Epithelial cell of esophagus (primary cell): ENCODE measurements at regions not wholly inside any gene's neighbourhood (a gene's known extent, or its start where the extent isn't known, plus 50 kb on each side); places are given as distances from the start of the nearest gene placed in this dataset.
"Not testable (repeated sequence)": the region's sequence is repeated elsewhere in the genome, so short reads cannot be mapped to it uniquely, and the experiment has no call there.

Experiments used
- DNase-seq: peaks from one replicate; pipeline ENCODE4 v3.0.0; 2010; ENCODE audit warnings: low read depth
- H3K4me3 ChIP-seq: 2 replicates; pipeline ENCODE4 v1.5.1; 2011; ENCODE audit warnings: mild to moderate bottlenecking, low read length, control low read depth
- TF ChIP-seq, protein P1 (sequence below): IDR thresholded peaks from 2 replicates; pipeline ENCODE4 v1.5.1; 2011; ENCODE audit warnings: low read depth, mild to moderate bottlenecking, low read length, control low read depth, inconsistent platforms; ENCODE audit not compliant: insufficient read depth; ENCODE audit errors: missing control alignments

DNA sequence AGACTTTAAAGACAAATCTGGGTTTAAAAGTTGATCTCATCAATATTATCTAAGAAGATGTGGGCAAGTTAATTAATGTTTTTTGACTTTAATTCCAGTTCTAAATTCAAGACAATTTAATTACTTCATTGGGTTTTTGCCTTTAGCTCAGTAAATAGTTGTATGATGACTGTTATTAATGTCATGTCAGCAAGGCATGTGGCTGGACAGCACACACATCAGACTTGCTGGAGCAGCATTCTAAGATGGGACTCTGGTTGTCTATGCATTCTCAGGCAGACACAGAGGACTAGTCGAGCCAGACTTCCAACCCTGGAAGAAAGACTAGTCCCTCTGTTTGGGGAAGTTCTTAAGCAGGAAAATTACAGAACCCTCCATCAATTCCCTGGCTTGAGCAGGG is 180.7 kb upstream of the GK2 start:
- H3K4me3 ChIP-seq = no peak overlapping the region
- peak; percentile 64 for DNase-seq
- TF ChIP-seq, protein P1, sequence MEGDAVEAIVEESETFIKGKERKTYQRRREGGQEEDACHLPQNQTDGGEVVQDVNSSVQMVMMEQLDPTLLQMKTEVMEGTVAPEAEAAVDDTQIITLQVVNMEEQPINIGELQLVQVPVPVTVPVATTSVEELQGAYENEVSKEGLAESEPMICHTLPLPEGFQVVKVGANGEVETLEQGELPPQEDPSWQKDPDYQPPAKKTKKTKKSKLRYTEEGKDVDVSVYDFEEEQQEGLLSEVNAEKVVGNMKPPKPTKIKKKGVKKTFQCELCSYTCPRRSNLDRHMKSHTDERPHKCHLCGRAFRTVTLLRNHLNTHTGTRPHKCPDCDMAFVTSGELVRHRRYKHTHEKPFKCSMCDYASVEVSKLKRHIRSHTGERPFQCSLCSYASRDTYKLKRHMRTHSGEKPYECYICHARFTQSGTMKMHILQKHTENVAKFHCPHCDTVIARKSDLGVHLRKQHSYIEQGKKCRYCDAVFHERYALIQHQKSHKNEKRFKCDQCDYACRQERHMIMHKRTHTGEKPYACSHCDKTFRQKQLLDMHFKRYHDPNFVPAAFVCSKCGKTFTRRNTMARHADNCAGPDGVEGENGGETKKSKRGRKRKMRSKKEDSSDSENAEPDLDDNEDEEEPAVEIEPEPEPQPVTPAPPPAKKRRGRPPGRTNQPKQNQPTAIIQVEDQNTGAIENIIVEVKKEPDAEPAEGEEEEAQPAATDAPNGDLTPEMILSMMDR = no peak

DNA sequence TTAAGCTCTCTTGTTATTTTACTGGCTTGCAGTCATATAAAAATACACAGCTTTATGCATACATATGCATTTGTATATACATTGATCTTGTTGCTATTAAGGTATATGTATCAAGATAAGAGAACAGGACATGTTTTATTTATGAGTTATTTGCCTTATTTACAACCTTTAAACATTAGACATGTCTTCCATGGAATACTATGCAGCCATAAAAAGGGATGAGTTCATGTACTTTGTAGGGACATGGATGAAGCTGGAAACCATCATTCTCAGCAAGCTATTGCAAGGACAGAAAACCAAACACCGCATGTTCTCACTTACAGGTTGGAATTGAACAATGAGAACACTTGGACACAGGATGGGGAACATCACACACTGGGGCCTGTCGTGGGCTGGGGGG is 179.2 kb upstream of the GK2 start:
- not testable (repeated sequence) for H3K4me3 ChIP-seq

DNA sequence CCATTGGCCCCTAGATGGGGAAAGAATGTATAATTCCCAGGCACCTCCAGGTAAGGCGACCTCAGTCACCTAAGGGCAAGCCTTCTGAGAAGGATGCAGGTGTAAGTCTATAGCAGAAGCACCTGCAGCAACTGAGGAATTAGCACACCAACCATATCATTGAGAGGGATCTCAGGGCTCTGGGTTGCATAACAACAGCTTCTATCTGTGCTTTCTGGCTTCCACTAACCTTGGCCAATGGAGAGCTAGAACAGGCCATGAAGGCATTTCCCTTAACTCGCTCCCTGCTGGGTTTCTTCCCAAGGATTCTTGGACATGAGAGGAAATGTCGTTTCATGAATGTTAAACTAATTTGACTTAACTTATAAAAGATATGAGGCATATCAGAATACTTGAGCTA is 177.8 kb upstream of the GK2 start:
- no peak for DNase-seq
- H3K4me3 ChIP-seq = no peak overlapping the region
- TF ChIP-seq, protein P1 = no peak

More for the DNA sequence above, 179.2 kb upstream of the GK2 start:
- not testable (repeated sequence) for DNase-seq

DNA sequence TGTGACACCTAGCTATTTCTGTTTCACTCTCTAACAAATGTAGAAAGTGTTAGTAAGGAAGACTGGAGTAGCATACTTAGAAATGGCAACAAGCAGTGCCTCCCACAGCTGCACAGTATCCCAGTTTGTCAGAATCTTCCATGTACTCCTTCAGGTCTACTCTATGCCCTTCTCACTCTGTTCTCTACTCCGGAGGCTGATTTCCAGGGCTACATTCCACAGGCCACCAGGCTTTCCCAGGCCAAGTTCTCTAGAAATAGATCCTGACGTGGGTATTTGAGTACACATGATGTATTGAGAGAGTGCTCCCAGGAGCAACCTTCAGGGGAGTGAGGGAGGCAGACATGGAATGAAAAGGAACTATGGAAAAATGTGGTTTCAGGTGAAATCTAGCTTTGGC is 177.3 kb upstream of the GK2 start:
- TF ChIP-seq, protein P1 = no peak
- DNase-seq = no peak
- H3K4me3 ChIP-seq = no peak overlapping the region

DNA sequence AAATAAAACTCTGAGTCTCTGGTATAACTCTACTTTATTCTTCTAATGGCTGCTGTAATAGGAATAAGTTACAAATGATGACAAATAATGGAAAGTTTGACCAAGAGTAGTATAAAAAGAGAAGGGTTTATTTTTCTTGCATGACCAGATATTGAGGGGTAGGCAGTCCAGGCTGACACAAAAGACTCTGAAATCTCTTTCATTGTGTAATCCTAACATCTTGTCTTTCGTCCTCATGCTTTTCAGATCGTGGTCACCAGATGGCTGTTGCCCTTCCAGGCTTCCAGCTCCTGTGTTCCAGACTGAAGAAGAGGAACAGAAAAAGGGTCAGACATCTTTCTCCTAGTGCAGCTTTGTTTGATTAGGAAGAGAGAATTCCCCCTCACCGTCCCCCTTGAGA is 176.9 kb upstream of the GK2 start:
- TF ChIP-seq, protein P1 = no peak
- no peak overlapping the region for H3K4me3 ChIP-seq
- DNase-seq = no peak

DNA sequence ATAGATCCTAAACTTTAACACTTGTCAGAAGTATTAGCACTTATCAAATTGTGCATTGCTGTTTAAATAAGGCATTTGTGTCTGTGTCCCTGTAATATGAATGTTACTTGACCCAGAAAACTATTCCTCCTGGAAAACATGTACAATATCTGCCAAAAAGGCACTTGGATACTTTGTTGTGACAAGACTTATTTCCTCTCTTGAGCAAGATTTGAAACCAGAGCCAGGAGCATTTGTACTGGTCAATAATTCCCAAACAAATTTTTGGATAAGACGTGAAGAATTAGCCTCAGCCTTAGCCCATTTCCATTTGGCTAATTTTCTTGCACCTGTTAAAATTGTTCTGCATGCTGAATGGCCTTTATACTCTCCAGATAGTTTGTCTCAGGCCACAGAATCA is 176.3 kb upstream of the GK2 start:
- TF ChIP-seq, protein P1 = no peak
- no peak for DNase-seq
- H3K4me3 ChIP-seq = no peak overlapping the region

DNA sequence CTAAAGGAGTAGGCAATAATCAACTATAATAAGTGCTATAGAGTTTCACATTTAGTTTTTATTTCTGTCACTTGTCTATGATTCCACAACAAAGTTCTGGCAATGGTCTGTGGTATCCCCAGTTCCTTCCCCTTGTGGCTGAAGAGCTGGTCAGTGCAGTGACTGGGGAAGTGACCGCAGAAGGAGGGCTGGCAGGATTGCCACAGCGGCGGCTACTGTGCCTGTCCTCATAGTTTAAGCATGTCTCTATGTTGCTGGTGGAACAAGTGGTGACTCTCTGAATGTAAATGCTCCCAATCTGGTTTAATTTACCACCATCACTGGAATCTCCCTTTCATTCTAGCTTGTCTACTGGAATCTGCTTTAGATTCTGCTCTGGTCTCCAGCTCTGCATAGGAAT is 170.6 kb upstream of the GK2 start:
- TF ChIP-seq, protein P1 = no peak
- no peak overlapping the region for H3K4me3 ChIP-seq

DNA sequence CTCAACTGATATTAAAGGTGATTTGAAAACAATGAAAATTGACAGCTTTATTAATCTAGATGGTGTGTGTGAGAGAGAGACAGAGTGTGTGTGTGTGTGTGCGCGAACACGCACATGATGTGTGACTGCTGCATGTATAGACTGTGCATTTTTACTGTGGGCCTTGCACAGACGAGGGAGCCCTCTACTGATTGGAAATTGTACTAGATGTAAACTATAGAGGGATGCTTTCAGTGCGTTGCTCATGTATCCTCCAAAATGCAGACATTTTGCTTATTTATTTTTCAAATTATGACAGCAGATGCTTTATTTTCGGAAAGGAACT is 168.4 kb upstream of the GK2 start:
- TF ChIP-seq, protein P1 = peak; percentile 61
- H3K4me3 ChIP-seq = no peak overlapping the region
- peak; percentile 52 for DNase-seq

More for the DNA sequence above, 170.6 kb upstream of the GK2 start:
- no peak for DNase-seq
